SK-N-SH (cell line): ENCODE measurements at regions not wholly inside any gene's neighbourhood (a gene's known extent, or its start where the extent isn't known, plus 50 kb on each side); places are given as distances from the start of the nearest gene placed in this dataset.

Source experiments
- CTCF ChIA-PET: fragments of 300-600, 350-600 bp; formaldehyde crosslinking; extraction: SDS; loops from one replicate; lab custom pipeline; 2021; lab: Yijun Ruan, JAX
- POLR2A ChIA-PET: fragments of 350-600 bp; sonication (Branson Sonifier 250); formaldehyde crosslinking; extraction: SDS; loops from one replicate; lab custom pipeline; 2020; ENCODE audit warnings: antibody characterized with exemption, inconsistent platforms; lab: Yijun Ruan, JAX
- DNase-seq: peaks from one replicate; pipeline ENCODE4 v3.0.0; 2012
- H2AFZ ChIP-seq: fragments of 200-600 bp; sonication (generic); 2 replicates; pipeline ENCODE4 v1.8.1; 2016; ENCODE audit warnings: antibody characterized with exemption, mild to moderate bottlenecking, low read depth
- H3F3A ChIP-seq: fragments of 200-600 bp; sonication (generic); replicated peaks from 2 replicates; pipeline ENCODE3; 2016; ENCODE audit warnings: antibody characterized with exemption, mild to moderate bottlenecking; ENCODE audit not compliant: insufficient read depth
- H3K27ac ChIP-seq, 2 experiments: fragments of 200-500 bp in 1 of 2; fragments of 200-600 bp in 1 of 2; sonication (Bioruptor generic) in 1 of 2; sonication (generic), shearing (Covaris generic) in 1 of 2; 2 replicates each; pipeline versions ENCODE4 v1.5.1 to v1.6.1; 2014 to 2016; ENCODE audit warnings: low read depth in 2 of 2, inconsistent platforms in 1 of 2, low read length in 1 of 2, mild to moderate bottlenecking in 1 of 2, mixed read lengths in 1 of 2
- H3K27me3 ChIP-seq: fragments of 200-600 bp; sonication (generic), shearing (Covaris generic); 2 replicates; pipeline ENCODE4 v1.6.1; 2016; ENCODE audit warnings: mixed run types; ENCODE audit not compliant: insufficient read depth
- H3K36me3 ChIP-seq, 2 experiments: fragments of 200-500 bp in 1 of 2; fragments of 200-600 bp in 1 of 2; sonication (Bioruptor generic) in 1 of 2; sonication (generic) in 1 of 2; replicated peaks in 1 of 2; 2 replicates each; pipeline versions ENCODE3 to v1.5.1; 2014 to 2016; ENCODE audit warnings: low read length in 1 of 2, mild to moderate bottlenecking in 1 of 2; ENCODE audit not compliant: insufficient read depth in 2 of 2, control insufficient read depth in 1 of 2
- H3K4me1 ChIP-seq, 2 experiments: fragments of 200-500 bp in 1 of 2; fragments of 200-600 bp in 1 of 2; sonication (Bioruptor generic) in 1 of 2; sonication (generic), shearing (Covaris generic) in 1 of 2; 2 replicates each; pipeline versions ENCODE4 v1.5.1 to v1.6.1; 2014 to 2016; ENCODE audit warnings: low read depth in 1 of 2, low read length in 1 of 2, mixed run types in 1 of 2; ENCODE audit not compliant: insufficient read depth in 2 of 2, control insufficient read depth in 1 of 2
- H3K4me2 ChIP-seq: fragments of 200-600 bp; sonication (generic), shearing (Covaris generic); 2 replicates; pipeline ENCODE4 v1.6.1; 2017; ENCODE audit warnings: mixed run types
- H3K4me3 ChIP-seq, 2 experiments: fragments of 200-500 bp in 1 of 2; fragments of 200-600 bp in 1 of 2; sonication (Bioruptor generic) in 1 of 2; sonication (generic), shearing (Covaris generic) in 1 of 2; 2 replicates each; pipeline versions ENCODE4 v1.5.1 to v1.8.1; 2014 to 2016; ENCODE audit warnings: low read depth in 2 of 2, inconsistent platforms in 1 of 2, low read length in 1 of 2, mild to moderate bottlenecking in 1 of 2, mixed read lengths in 1 of 2, moderate library complexity in 1 of 2
- H3K79me2 ChIP-seq: fragments of 200-600 bp; sonication (generic); 2 replicates; pipeline ENCODE4 v1.8.1; 2017; ENCODE audit warnings: mild to moderate bottlenecking; ENCODE audit not compliant: insufficient read depth
- H3K9ac ChIP-seq: fragments of 200-600 bp; sonication (generic); 2 replicates; pipeline ENCODE4 v1.6.1; 2017; ENCODE audit warnings: mixed run types
- H3K9me2 ChIP-seq: fragments of 200-600 bp; sonication (generic); 2 replicates; pipeline ENCODE4 v1.6.1; 2017; ENCODE audit warnings: mixed run types
- H3K9me3 ChIP-seq: fragments of 200-600 bp; sonication (generic); 2 replicates; pipeline ENCODE4 v1.6.1; 2017; ENCODE audit warnings: mixed run types, mild to moderate bottlenecking, moderate library complexity
- H4K20me1 ChIP-seq: fragments of 200-600 bp; sonication (generic); 2 replicates; pipeline ENCODE4 v1.6.1; 2017; ENCODE audit warnings: mild to moderate bottlenecking, mixed run types; ENCODE audit not compliant: insufficient read depth
- EZH2phosphoT487 ChIP-seq: fragments of 200-600 bp; sonication (generic); IDR thresholded peaks from 2 replicates; pipeline ENCODE4 v1.6.1; 2017; ENCODE audit warnings: low read depth, mixed run types, mild to moderate bottlenecking, antibody characterized with exemption, moderate library complexity, borderline replicate concordance
- FOSL2 ChIP-seq: IDR thresholded peaks from 2 replicates; pipeline ENCODE4 v1.4.0; 2012; ENCODE audit warnings: low read depth, mild to moderate bottlenecking, moderate library complexity, borderline replicate concordance
- FOXJ3 ChIP-seq: sonication (generic); formaldehyde crosslinking; IDR thresholded peaks from 2 replicates; pipeline ENCODE4 v1.5.1; 2020; ENCODE audit warnings: mild to moderate bottlenecking, missing genetic modification reagents
- FOXM1 ChIP-seq: IDR thresholded peaks from 2 replicates; pipeline ENCODE4 v1.4.0; 2012; ENCODE audit warnings: low read depth, mild to moderate bottlenecking
- GABPA ChIP-seq: IDR thresholded peaks from 2 replicates; pipeline ENCODE4 v1.4.0; 2012; ENCODE audit warnings: low read depth, mild to moderate bottlenecking
- JUND ChIP-seq: IDR thresholded peaks from 2 replicates; pipeline ENCODE4 v1.4.0; 2012
- MXI1 ChIP-seq: IDR thresholded peaks from 2 replicates; pipeline ENCODE4 v1.6.1; 2012; ENCODE audit warnings: mild to moderate bottlenecking, low read depth, low read length, improper control_type of control experiment
- NFIC ChIP-seq: IDR thresholded peaks from 2 replicates; pipeline ENCODE4 v1.4.0; 2012; ENCODE audit warnings: borderline replicate concordance
- NRF1 ChIP-seq: IDR thresholded peaks from 2 replicates; pipeline ENCODE4 v1.6.1; 2012; ENCODE audit warnings: low read depth, mild to moderate bottlenecking, low read length
- RCOR1 ChIP-seq: fragments of 150-350 bp; IDR thresholded peaks from 2 replicates; pipeline ENCODE4 v1.6.1; 2017; ENCODE audit warnings: antibody characterized with exemption, low read length
- RFX5 ChIP-seq: IDR thresholded peaks from 2 replicates; pipeline ENCODE4 v1.6.1; 2012; ENCODE audit warnings: mild to moderate bottlenecking, improper control_type of control experiment, low read length
- RXRA ChIP-seq: IDR thresholded peaks from 2 replicates; pipeline ENCODE4 v1.4.0; 2012; ENCODE audit warnings: low read depth, mild to moderate bottlenecking, borderline replicate concordance
- TAF1 ChIP-seq: IDR thresholded peaks from 2 replicates; pipeline ENCODE4 v1.6.1; 2012; ENCODE audit warnings: low read depth, mild to moderate bottlenecking, low read length, moderate library complexity, borderline replicate concordance
- TEAD4 ChIP-seq: IDR thresholded peaks from 2 replicates; pipeline ENCODE4 v1.4.0; 2012; ENCODE audit warnings: mild to moderate bottlenecking, borderline replicate concordance; ENCODE audit not compliant: insufficient read depth
- YY1 ChIP-seq: IDR thresholded peaks from 2 replicates; pipeline ENCODE4 v1.4.0; 2012; ENCODE audit warnings: low read depth, mild to moderate bottlenecking
- ZBTB33 ChIP-seq: IDR thresholded peaks from 2 replicates; pipeline ENCODE4 v1.4.0; 2012; ENCODE audit warnings: low read depth, borderline replicate concordance
- WGBS: methylation state at CpG from one replicate; pipeline ENCODE4 v1.1.6; 2017; ENCODE audit warnings: low lambda C conversion rate; 5-methylcytosine and 5-hydroxymethylcytosine counted together
- TF ChIP-seq, protein P1 (sequence below): IDR thresholded peaks from 2 replicates; pipeline ENCODE4 v1.6.1; 2012; ENCODE audit warnings: mild to moderate bottlenecking, low read depth, low read length, moderate library complexity
- TF ChIP-seq, protein P2 (sequence below): fragments of 150-350 bp; IDR thresholded peaks from 2 replicates; pipeline ENCODE4 v1.6.1; 2017; ENCODE audit warnings: antibody characterized with exemption, low read length, low read depth, borderline replicate concordance
- TF ChIP-seq, protein P3 (sequence below): fragments of 200-600 bp; sonication (generic); IDR thresholded peaks from 2 replicates; pipeline ENCODE4 v1.6.1; 2017; ENCODE audit warnings: antibody characterized with exemption, mild to moderate bottlenecking, moderate library complexity
- TF ChIP-seq, protein P4 (sequence below): IDR thresholded peaks from 2 replicates; pipeline ENCODE4; 2012

GRCh38 chr4:183765251-183765911, 106.3 kb downstream of the TRAPPC11 start (continued):
- TF ChIP-seq, protein P1, sequence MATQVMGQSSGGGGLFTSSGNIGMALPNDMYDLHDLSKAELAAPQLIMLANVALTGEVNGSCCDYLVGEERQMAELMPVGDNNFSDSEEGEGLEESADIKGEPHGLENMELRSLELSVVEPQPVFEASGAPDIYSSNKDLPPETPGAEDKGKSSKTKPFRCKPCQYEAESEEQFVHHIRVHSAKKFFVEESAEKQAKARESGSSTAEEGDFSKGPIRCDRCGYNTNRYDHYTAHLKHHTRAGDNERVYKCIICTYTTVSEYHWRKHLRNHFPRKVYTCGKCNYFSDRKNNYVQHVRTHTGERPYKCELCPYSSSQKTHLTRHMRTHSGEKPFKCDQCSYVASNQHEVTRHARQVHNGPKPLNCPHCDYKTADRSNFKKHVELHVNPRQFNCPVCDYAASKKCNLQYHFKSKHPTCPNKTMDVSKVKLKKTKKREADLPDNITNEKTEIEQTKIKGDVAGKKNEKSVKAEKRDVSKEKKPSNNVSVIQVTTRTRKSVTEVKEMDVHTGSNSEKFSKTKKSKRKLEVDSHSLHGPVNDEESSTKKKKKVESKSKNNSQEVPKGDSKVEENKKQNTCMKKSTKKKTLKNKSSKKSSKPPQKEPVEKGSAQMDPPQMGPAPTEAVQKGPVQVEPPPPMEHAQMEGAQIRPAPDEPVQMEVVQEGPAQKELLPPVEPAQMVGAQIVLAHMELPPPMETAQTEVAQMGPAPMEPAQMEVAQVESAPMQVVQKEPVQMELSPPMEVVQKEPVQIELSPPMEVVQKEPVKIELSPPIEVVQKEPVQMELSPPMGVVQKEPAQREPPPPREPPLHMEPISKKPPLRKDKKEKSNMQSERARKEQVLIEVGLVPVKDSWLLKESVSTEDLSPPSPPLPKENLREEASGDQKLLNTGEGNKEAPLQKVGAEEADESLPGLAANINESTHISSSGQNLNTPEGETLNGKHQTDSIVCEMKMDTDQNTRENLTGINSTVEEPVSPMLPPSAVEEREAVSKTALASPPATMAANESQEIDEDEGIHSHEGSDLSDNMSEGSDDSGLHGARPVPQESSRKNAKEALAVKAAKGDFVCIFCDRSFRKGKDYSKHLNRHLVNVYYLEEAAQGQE: no peak
- TF ChIP-seq MXI1 (no peak), NFIC (no peak), NRF1 (no peak), JUND (no peak), FOSL2 (no peak), RFX5 (no peak), EZH2phosphoT487 (no peak), FOXM1 (no peak)
- TF ChIP-seq, protein P2, sequence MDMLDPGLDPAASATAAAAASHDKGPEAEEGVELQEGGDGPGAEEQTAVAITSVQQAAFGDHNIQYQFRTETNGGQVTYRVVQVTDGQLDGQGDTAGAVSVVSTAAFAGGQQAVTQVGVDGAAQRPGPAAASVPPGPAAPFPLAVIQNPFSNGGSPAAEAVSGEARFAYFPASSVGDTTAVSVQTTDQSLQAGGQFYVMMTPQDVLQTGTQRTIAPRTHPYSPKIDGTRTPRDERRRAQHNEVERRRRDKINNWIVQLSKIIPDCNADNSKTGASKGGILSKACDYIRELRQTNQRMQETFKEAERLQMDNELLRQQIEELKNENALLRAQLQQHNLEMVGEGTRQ: no peak

- Histone ChIP-seq H3K79me2 (no peaks in the 10 kb centered on the region), H3K9ac (no peak overlapping the region), H3K4me2 (no peak overlapping the region), H3K4me3 (no peak overlapping the region), H3K27ac (no peak overlapping the region), H3K27me3 (no peaks in the 10 kb centered on the region), H3F3A (no peaks in the 10 kb centered on the region), H4K20me1 (no peaks in the 10 kb centered on the region), H3K4me1 (peaks cover 0 to 6% of the 10 kb centered on the region in 2 experiments; a peak in 1 of 4 replicates), H3K9me2 (no peaks in the 10 kb centered on the region), H3K9me3 (no peaks in the 10 kb centered on the region), H3K36me3 (no peaks in the 10 kb centered on the region), H2AFZ (no peak overlapping the region)
- DNase-seq: no peak
- ChIA-PET POLR2A (no interaction called here), CTCF (no interaction called here)
- WGBS: 70% methylated on average over 11 of the region's 12 CpGs
- TF ChIP-seq YY1 (no peak), ZBTB33 (no peak), TEAD4 (no peak), RCOR1 (no peak), NFIC (no peak), JUND (no peak), GABPA (no peak), FOXJ3 (CRISPR knock-in tag) (no peak), RXRA (no peak), TAF1 (no peak), FOSL2 (no peak)
- TF ChIP-seq, protein P3, sequence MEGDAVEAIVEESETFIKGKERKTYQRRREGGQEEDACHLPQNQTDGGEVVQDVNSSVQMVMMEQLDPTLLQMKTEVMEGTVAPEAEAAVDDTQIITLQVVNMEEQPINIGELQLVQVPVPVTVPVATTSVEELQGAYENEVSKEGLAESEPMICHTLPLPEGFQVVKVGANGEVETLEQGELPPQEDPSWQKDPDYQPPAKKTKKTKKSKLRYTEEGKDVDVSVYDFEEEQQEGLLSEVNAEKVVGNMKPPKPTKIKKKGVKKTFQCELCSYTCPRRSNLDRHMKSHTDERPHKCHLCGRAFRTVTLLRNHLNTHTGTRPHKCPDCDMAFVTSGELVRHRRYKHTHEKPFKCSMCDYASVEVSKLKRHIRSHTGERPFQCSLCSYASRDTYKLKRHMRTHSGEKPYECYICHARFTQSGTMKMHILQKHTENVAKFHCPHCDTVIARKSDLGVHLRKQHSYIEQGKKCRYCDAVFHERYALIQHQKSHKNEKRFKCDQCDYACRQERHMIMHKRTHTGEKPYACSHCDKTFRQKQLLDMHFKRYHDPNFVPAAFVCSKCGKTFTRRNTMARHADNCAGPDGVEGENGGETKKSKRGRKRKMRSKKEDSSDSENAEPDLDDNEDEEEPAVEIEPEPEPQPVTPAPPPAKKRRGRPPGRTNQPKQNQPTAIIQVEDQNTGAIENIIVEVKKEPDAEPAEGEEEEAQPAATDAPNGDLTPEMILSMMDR: no peak
- TF ChIP-seq, protein P4, sequence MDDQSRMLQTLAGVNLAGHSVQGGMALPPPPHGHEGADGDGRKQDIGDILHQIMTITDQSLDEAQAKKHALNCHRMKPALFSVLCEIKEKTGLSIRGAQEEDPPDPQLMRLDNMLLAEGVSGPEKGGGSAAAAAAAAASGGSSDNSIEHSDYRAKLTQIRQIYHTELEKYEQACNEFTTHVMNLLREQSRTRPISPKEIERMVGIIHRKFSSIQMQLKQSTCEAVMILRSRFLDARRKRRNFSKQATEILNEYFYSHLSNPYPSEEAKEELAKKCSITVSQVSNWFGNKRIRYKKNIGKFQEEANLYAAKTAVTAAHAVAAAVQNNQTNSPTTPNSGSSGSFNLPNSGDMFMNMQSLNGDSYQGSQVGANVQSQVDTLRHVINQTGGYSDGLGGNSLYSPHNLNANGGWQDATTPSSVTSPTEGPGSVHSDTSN: no peak
Measured at GRCh38 chr4:183766140-183766539, 107.0 kb downstream of the TRAPPC11 start.
